Effector memory CD4-positive, alpha-beta T cell (primary cell): ENCODE measurements at regions not wholly inside any gene's neighbourhood (a gene's known extent, or its start where the extent isn't known, plus 50 kb on each side); places are given as distances from the start of the nearest gene placed in this dataset.

Experiments
- DNase-seq, 3 donors: peaks; one replicate each; pipeline ENCODE4 v3.0.0-alpha.2; 2020
- H3K27ac ChIP-seq: 2 replicates; pipeline ENCODE4 v1.7.0; 2013; ENCODE audit warnings: mild to moderate bottlenecking, low read length, moderate library complexity; ENCODE audit not compliant: insufficient read depth, poor library complexity, severe bottlenecking
- H3K27me3 ChIP-seq: replicated peaks from 2 replicates; pipeline ENCODE4 v1.7.0; 2013; ENCODE audit warnings: mild to moderate bottlenecking, low read length; ENCODE audit not compliant: insufficient read depth, control insufficient read depth, poor library complexity, severe bottlenecking
- H3K36me3 ChIP-seq: 2 replicates; pipeline ENCODE4 v1.7.0; 2013; ENCODE audit warnings: mild to moderate bottlenecking, low read length, moderate library complexity; ENCODE audit not compliant: control insufficient read depth, insufficient read depth
- H3K4me1 ChIP-seq: 2 replicates; pipeline ENCODE4 v1.7.0; 2013; ENCODE audit warnings: low read length, mild to moderate bottlenecking; ENCODE audit not compliant: control insufficient read depth, insufficient read depth, poor library complexity, severe bottlenecking
- H3K4me3 ChIP-seq: 2 replicates; pipeline ENCODE4 v1.7.0; 2013; ENCODE audit warnings: low read length, low read depth, mild to moderate bottlenecking; ENCODE audit not compliant: insufficient read depth, poor library complexity, severe bottlenecking
- H3K9me3 ChIP-seq: 2 replicates; pipeline ENCODE4 v1.7.0; 2013; ENCODE audit warnings: mild to moderate bottlenecking, low read length, moderate library complexity; ENCODE audit not compliant: control insufficient read depth

DNA sequence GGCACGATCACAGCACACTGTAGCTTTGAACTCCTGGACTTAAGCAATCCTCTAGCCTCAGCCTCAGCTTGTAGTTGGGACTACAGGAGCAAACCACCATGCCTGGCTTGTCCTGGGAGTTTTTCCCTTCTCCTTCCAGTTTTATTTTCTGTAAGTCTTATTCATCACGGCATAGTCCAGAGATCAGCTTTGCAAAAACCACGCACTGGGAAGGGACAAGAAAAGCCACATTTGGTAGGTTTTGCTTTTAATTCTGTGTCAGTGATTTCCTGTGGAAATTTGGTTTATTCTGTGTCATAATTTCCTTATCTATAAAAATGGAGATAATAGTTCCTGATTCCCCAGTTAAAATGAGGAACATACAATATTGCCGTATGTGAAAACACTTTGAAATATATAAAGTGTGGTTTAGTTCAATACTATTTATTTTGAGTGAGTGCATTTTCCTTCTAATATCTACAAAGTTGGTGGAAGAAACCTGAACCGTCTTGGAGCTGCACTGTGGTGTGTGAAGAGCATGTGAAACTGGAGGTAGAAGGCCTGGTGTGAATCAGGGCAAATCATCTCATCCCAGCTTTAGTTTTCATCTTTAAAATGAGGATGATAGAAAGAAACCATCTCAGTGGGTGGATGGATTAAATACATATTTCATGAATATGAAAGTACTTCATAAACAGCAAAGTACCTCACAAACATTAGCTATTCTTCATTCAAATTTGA is 92.8 kb upstream of the ELL2 start:
- Histone ChIP-seq H3K4me1 (no peaks in the 10 kb centered on the region), H3K27me3 (no peaks in the 10 kb centered on the region), H3K27ac (no peak overlapping the region), H3K9me3 (no peaks in the 10 kb centered on the region), H3K36me3 (no peaks in the 10 kb centered on the region), H3K4me3 (no peak overlapping the region)
- DNase-seq: no peak

DNA sequence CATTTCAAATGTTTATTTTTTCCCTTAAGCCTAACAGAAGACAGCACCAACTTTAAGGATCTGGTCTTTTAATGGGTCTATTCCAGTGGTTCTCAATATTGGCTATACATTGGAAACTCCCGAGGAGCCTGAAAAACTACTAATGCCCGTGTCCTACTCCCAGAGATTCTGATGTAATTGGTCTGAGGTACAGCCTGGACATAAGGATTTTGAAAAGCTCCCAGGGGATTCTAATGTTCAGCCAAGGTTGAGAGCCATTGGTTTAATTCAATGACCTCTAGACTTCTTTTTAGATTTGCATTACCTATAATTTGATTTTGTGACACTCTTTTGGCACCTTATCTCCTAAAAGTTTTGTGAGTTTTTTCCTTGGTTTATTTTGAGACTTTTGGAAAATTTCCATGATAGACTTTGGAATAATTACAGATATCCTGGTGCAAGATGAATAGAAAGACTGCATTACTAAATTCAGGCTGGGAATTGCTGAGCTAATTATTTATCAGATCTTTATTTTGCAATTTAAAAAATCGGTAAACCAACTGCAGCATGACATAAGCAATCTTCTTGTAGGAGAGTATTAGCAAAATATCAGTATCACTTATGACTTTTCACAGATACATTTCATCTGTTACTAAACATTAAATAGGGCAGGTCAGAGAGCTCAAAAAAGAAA is 91.5 kb upstream of the ELL2 start:
- Histone ChIP-seq H3K9me3 (no peaks in the 10 kb centered on the region), H3K4me3 (no peak overlapping the region), H3K36me3 (no peaks in the 10 kb centered on the region), H3K27me3 (no peaks in the 10 kb centered on the region), H3K4me1 (no peaks in the 10 kb centered on the region), H3K27ac (no peak overlapping the region)
- DNase-seq: no peak

GRCh38 chr5:96052374-96052773 is 90.7 kb upstream of the ELL2 start:
- DNase-seq: no peak
- no peaks in the 10 kb centered on the region for H3K4me1 ChIP-seq
- H3K27me3 ChIP-seq: no peaks in the 10 kb centered on the region
- H3K4me3 ChIP-seq: no peak overlapping the region
- no peaks in the 10 kb centered on the region for H3K9me3 ChIP-seq
- H3K36me3 ChIP-seq: no peaks in the 10 kb centered on the region
- H3K27ac ChIP-seq: no peak overlapping the region

DNA sequence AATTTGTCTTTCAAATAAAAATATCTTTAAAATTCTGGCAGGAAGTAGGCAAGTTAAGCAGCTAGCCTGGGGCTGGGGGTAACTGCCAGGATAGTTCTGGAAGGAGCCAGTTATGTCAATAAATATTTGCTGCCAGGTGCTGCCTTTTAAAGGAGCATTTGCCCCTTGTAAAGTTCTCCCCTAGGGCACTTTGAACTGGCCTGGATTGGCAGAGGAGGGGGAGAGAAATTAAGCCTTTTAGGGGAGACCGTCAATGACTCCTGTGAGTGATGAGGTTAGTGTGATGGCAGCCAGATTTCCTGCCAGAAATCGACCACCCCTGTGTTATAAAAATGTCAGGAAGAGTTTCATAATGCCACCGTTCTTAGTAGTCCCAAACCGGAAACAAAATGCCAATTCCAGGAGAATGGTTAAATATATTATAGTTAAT is 89.8 kb upstream of the ELL2 start:
- H3K4me3 ChIP-seq: no peak overlapping the region
- no peaks in the 10 kb centered on the region for H3K9me3 ChIP-seq
- no peaks in the 10 kb centered on the region for H3K4me1 ChIP-seq
- H3K27me3 ChIP-seq: no peaks in the 10 kb centered on the region
- no peak for DNase-seq
- no peaks in the 10 kb centered on the region for H3K36me3 ChIP-seq
- no peak overlapping the region for H3K27ac ChIP-seq

- Histone ChIP-seq H3K27ac (no peak overlapping the region), H3K9me3 (no peaks in the 10 kb centered on the region), H3K27me3 (no peaks in the 10 kb centered on the region), H3K36me3 (no peaks in the 10 kb centered on the region), H3K4me3 (no peak overlapping the region), H3K4me1 (no peaks in the 10 kb centered on the region)
- DNase-seq: no peak
Observed at GRCh38 chr5:96050273-96050880, 88.7 kb upstream of the ELL2 start.

DNA sequence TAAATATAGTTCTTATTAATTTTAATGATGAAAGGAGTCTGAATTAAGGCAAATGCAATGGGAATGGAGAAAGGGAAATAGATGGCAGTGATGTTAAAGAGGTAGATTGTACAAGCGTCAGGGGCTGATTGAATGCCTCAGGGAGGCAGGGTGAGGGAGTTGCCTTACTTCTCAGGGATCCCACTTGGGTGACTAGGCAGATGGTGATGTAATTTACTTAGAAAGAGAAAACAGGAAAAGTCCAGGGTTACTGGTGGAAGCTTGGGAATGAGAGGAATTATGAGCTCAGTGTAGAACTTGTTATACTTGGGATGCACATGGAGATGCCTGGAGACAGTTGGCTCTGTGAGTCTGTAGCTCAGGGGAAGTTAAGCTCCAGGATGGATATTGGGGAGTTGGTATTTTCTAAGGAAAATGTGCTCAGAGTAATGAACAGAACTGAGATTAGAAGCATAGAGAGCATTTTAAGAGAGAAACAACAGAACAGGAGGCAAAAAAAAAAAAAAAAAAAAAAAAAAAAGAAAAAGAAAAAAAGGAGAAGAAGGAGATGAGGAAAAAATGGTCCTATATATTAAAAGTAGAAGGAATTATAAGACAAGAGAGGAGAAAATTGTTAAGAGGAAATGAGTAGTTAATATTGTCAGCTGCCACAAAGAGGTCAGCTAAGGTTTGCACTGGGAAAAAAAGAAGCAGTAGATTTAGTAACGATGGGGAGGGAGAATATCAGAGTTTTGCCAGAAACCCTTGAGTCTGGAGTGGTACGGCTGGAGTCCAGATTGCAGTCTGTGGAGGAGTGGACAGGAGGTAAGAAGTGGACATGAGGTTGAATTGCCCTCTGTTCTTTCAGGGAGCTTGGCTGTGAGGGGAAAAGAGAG is 88.0 kb upstream of the ELL2 start:
- no peaks in the 10 kb centered on the region for H3K4me1 ChIP-seq
- no peak for DNase-seq
- H3K4me3 ChIP-seq: no peak overlapping the region
- H3K36me3 ChIP-seq: no peaks in the 10 kb centered on the region
- H3K27ac ChIP-seq: no peak overlapping the region
- no peaks in the 10 kb centered on the region for H3K9me3 ChIP-seq
- H3K27me3 ChIP-seq: no peaks in the 10 kb centered on the region

DNA sequence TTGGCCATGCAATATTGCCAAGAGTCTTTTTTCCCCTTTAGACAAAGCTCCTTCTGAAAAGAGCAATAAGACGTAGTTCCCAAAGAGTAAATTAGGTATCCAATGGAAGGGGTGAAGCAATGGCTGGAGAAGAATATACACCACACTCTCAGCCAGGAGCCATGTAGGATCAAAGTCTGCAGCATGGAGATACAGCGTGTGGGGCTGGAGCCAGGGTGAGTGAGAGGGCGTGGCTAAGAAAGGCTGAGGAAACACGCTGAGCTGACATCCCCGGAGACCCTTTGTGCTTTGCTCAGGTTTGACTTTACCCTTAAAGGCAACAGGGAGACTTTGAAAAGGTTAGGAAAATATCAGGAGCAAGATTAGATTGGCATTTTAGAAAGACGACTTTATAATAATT is 87.1 kb upstream of the ELL2 start:
- no peak overlapping the region for H3K4me3 ChIP-seq
- no peak overlapping the region for H3K27ac ChIP-seq
- H3K36me3 ChIP-seq: no peaks in the 10 kb centered on the region
- H3K4me1 ChIP-seq: no peaks in the 10 kb centered on the region
- H3K27me3 ChIP-seq: no peaks in the 10 kb centered on the region
- no peak for DNase-seq
- H3K9me3 ChIP-seq: no peaks in the 10 kb centered on the region

GRCh38 chr5:96045888-96046287 is 84.2 kb upstream of the ELL2 start:
- Histone ChIP-seq H3K4me1 (no peaks in the 10 kb centered on the region), H3K27me3 (no peaks in the 10 kb centered on the region), H3K27ac (no peak overlapping the region), H3K4me3 (no peak overlapping the region), H3K36me3 (no peaks in the 10 kb centered on the region), H3K9me3 (no peaks in the 10 kb centered on the region)
- DNase-seq: no peak

- no peaks in the 10 kb centered on the region for H3K36me3 ChIP-seq
- H3K27ac ChIP-seq: no peak overlapping the region
- H3K27me3 ChIP-seq: no peaks in the 10 kb centered on the region
- DNase-seq: no peak
- no peaks in the 10 kb centered on the region for H3K9me3 ChIP-seq
- no peaks in the 10 kb centered on the region for H3K4me1 ChIP-seq
- H3K4me3 ChIP-seq: no peak overlapping the region
Observed at GRCh38 chr5:96043446-96043845, 81.8 kb upstream of the ELL2 start.
